ENCODE measurements at regions not wholly inside any gene's neighbourhood (a gene's known extent, or its start where the extent isn't known, plus 50 kb on each side); places are given as distances from the start of the nearest gene placed in this dataset.

DNA sequence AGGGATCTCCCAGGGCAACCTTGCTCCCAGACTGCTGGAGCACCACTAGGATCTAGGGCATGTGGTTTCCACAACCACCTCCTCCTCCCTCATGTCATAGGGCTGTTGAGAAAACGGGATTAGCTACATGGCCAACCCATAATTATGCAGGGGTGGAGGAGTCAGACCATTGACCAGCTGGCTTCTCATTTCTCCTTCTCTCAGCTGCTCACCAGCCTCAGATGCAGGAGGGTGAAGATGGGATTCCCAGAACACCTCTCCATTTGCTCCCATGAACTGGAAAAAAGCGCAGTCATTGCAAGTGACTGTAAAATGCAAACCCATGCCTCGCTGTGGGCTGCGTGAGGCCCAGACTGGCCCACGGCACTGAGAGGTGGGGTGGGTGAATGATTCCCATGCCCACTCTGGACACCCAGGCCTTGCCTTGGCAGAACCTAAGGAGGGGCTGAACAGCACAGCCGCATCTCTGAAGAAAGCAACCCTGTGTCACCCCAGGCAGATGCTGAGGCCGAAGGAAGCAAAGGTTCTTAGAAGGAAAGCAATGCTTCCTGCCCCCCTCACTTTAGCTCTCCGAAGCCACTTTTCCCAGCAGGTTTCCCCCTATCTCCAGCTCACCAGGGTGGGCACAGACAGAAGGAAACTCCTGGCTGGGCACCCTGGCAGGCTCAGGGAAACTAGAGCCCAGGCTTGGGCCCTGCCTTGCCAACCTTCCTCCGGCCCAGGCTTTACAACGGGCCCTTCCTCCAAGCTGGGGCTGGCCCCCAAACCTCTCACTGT, 69.6 kb upstream of the RTN4 start:
- TF ChIP-seq JUND (IDR thresholded peaks at IDR 0.05) (no peak), MXI1 (IDR thresholded peaks at IDR 0.05; ENCODE audit: low read depth, low read length) (no peak), FOSL2 (IDR thresholded peaks at IDR 0.05; ENCODE audit: borderline replicate concordance, low read depth) (no peak), SIN3A (IDR thresholded peaks at IDR 0.05; ENCODE audit: borderline replicate concordance, low read depth, low read length) (no peak), RFX5 (IDR thresholded peaks at IDR 0.05; ENCODE audit: low read length) (no peak), RCOR1 (IDR thresholded peaks at IDR 0.05; ENCODE audit: low read length) (no peak), POLR2AphosphoS5 (IDR thresholded peaks at IDR 0.05; ENCODE audit: low read depth, low read length) (no peak), FOXJ3 (CRISPR knock-in tag; IDR thresholded peaks at IDR 0.05) (no peak), TEAD4 (IDR thresholded peaks at IDR 0.05; ENCODE audit: borderline replicate concordance, insufficient read depth) (no peak)
- TF ChIP-seq, protein P1, sequence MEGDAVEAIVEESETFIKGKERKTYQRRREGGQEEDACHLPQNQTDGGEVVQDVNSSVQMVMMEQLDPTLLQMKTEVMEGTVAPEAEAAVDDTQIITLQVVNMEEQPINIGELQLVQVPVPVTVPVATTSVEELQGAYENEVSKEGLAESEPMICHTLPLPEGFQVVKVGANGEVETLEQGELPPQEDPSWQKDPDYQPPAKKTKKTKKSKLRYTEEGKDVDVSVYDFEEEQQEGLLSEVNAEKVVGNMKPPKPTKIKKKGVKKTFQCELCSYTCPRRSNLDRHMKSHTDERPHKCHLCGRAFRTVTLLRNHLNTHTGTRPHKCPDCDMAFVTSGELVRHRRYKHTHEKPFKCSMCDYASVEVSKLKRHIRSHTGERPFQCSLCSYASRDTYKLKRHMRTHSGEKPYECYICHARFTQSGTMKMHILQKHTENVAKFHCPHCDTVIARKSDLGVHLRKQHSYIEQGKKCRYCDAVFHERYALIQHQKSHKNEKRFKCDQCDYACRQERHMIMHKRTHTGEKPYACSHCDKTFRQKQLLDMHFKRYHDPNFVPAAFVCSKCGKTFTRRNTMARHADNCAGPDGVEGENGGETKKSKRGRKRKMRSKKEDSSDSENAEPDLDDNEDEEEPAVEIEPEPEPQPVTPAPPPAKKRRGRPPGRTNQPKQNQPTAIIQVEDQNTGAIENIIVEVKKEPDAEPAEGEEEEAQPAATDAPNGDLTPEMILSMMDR (IDR thresholded peaks at IDR 0.05): no peak
- TF ChIP-seq, protein P2, sequence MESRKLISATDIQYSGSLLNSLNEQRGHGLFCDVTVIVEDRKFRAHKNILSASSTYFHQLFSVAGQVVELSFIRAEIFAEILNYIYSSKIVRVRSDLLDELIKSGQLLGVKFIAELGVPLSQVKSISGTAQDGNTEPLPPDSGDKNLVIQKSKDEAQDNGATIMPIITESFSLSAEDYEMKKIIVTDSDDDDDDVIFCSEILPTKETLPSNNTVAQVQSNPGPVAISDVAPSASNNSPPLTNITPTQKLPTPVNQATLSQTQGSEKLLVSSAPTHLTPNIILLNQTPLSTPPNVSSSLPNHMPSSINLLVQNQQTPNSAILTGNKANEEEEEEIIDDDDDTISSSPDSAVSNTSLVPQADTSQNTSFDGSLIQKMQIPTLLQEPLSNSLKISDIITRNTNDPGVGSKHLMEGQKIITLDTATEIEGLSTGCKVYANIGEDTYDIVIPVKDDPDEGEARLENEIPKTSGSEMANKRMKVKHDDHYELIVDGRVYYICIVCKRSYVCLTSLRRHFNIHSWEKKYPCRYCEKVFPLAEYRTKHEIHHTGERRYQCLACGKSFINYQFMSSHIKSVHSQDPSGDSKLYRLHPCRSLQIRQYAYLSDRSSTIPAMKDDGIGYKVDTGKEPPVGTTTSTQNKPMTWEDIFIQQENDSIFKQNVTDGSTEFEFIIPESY (IDR thresholded peaks at IDR 0.05; ENCODE audit: borderline replicate concordance, low read depth): no peak
- TF ChIP-seq, protein P3, sequence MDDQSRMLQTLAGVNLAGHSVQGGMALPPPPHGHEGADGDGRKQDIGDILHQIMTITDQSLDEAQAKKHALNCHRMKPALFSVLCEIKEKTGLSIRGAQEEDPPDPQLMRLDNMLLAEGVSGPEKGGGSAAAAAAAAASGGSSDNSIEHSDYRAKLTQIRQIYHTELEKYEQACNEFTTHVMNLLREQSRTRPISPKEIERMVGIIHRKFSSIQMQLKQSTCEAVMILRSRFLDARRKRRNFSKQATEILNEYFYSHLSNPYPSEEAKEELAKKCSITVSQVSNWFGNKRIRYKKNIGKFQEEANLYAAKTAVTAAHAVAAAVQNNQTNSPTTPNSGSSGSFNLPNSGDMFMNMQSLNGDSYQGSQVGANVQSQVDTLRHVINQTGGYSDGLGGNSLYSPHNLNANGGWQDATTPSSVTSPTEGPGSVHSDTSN (IDR thresholded peaks at IDR 0.05): no peak

Data from SK-N-SH (cell line).